Right lung (tissue), 2 donors: ENCODE measurements at regions not wholly inside any gene's neighbourhood (a gene's known extent, or its start where the extent isn't known, plus 50 kb on each side); places are given as distances from the start of the nearest gene placed in this dataset.

Source experiments
- DNase-seq, 2 donors: peaks; one replicate each; pipeline ENCODE4 v3.0.0-alpha.2; 2013

- DNase-seq: no peak
Observed at GRCh38 chr2:78264130-78264529, 742.0 kb upstream of the LRRTM4 start.

GRCh38 chr2:78281164-78281563, 744.3 kb upstream of the REG3G start:
- DNase-seq: no peak

DNA sequence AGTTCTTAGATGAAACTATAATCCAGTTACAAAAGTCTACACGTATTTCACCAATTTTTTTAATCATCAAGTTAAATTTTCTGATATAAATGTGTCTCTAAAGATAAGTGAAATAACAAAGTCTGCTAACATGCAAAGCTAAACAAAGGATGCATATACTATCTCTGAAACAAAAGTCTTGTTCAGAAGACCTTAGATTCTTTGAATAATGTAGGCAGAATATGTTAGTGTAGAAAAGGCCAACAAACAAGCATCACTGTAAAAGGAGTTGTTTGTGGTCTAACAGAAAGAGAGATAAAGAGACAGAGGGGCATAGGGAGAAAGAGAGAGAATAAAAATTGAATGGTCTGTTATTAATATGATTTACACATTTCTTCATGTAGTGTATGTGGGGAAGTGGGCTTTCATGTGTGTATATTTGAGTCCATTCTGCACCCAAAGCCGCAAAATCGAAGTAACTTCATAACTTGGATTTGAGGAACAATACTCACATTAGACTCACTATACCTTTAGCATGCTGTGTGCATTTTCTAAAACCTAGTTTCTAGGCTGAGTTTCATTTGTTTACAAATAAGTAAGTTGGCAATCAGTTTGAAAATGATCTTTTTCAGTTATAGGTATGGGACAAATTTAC, 734.8 kb upstream of the REG3G start:
- DNase-seq: no peak

GRCh38 chr2:78293768-78294167, 731.7 kb upstream of the REG3G start:
- DNase-seq: no peak

DNA sequence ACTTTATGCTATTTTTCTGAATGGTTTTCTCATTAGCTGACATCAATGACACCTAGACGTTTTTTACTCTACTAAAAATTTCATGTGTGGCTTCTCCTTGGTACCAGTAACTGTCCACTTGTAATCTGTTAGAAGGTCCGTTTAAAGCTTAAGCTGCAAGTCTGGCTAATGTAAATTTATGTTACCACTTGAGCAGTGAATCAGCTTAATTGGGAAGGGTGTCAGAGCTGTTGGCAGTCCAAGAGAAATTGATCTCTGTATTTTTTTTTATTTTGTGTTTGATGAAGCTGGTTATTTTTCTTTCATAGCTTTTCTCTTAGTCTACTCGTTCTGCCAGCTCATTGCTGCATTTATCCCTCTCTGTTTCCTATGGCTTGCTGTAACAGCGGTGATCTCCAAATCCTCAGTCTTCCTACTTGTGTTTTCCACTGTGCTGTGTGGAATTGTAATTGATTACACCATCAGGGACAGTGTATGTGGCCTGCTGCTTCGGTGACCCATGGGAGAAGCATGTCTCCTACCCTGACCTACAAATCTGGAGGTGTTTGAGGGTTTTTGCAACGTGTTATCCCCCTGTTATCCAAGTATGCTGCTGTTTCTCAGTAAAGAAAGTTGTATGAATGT, 724.2 kb upstream of the REG3G start:
- no peak for DNase-seq

DNA sequence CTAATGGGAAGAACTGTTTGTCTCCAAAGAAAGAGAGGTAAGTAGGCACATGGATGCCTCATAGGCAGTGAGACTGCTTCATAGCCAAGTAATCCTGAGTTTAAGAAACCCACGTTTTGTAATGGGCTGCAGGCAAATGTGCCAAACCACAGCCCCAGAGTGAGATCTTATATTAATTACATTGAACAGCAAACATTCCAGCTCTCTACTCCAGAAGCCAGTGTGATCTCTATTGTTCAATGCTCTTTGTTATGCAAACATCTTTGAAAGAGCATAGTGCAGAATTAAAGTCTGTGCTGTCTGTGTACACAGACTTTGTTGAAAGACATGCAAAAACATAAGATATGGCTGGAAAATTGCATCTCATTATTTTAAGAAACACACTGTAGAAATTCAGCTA, 720.8 kb upstream of the REG3G start:
- no peak for DNase-seq

DNA sequence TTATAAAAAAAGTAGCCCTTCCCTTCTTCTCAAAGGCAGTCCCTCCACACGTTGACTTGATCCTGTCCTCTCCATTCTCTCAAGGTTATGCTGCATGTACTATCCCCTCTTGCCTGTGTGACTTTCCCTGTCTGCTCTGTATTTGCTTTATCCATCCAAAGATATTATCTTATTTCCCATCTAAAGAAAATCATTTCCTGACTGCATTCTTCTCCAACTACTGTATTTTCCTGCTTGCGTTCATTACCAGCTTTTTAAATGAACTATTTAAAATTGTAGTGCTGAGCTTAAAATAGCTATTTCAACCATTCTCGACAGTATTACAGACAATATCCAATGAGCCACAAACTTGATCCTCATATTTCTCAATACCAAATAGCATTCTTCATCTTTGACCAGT, 716.0 kb upstream of the REG3G start:
- DNase-seq: no peak

DNA sequence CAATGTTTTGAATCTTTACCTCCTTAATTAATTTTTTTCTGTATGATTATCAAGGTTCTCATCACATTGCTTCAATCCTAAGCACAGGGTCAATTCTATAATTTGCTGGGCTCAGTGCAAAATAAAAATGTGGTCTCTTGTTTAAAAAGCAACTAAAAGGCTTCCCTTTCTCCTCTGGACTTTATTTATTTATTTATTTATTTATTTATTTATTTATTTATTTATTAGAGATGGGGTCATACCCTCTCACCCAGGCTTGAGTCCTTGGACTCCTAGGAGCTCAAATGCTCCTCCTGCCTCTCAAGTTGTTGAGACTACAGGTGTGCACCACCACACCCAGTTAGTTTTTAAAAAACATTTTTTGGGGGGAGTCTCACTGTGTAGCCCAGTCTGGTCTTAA, 710.1 kb upstream of the REG3G start:
- no peak for DNase-seq

- no peak for DNase-seq
Observed at GRCh38 chr2:78318275-78318674, 707.2 kb upstream of the REG3G start.

GRCh38 chr2:78330193-78330592, 695.3 kb upstream of the REG3G start:
- no peak for DNase-seq

DNA sequence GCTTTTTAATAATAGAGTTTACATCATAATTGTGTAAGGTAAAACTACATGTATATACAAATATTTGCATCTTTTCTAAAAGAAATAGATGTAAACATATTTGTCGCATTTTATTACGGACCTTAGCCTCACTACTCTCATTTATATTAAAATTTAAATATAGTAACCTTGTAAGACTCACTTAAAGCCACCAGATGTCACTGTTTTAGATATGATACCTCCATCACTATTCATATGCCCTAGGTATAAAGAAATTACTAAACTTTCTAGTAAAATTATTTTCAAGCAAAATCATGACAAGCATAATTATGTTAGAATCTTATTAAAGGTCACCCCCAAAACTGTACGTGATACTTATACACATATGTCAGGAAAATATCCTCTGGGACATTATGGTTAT, 674.3 kb upstream of the REG3G start:
- DNase-seq: no peak

GRCh38 chr2:78353168-78353567, 672.3 kb upstream of the REG3G start:
- DNase-seq: no peak

GRCh38 chr2:78355967-78356366, 669.5 kb upstream of the REG3G start:
- DNase-seq: no peak

DNA sequence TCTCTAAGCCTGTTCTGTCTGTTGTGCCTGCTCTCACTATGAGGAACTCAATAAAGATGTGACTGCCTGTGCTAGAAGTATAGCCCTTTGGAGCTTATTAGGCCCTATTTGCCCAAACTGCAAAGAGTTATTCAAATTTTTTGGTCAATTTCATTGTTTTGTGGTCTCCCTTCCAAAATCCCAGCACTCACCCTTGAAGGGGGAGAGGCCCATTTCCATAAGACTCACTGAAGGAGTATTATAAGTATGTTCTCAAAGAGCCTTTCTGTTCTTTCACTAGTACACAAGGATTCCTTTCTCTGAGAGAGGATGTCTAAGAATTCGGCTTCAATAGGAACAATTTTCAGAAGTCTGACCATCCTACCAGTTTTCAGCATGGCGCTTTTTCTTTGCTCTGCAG, 641.9 kb upstream of the REG3G start:
- DNase-seq: no peak

DNA sequence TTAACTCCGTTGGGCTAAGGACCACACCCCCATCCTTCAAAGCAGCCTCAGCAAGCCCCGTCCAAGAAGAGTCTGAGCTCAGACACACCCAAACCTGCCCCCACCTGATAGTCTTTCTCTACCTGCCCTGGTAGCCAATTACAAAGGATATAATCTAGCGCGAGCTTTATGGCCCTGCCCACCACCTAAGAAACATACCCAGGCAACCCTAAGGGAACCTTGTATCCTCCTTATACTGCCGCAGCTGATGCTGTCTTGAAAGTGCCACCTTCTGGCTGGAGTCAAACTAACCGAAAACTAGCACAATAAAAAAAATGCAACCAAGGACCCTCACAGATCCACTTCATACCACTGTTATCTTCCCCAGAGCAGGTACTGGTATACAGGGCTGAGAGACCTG, 628.3 kb upstream of the REG3G start:
- no peak for DNase-seq

DNA sequence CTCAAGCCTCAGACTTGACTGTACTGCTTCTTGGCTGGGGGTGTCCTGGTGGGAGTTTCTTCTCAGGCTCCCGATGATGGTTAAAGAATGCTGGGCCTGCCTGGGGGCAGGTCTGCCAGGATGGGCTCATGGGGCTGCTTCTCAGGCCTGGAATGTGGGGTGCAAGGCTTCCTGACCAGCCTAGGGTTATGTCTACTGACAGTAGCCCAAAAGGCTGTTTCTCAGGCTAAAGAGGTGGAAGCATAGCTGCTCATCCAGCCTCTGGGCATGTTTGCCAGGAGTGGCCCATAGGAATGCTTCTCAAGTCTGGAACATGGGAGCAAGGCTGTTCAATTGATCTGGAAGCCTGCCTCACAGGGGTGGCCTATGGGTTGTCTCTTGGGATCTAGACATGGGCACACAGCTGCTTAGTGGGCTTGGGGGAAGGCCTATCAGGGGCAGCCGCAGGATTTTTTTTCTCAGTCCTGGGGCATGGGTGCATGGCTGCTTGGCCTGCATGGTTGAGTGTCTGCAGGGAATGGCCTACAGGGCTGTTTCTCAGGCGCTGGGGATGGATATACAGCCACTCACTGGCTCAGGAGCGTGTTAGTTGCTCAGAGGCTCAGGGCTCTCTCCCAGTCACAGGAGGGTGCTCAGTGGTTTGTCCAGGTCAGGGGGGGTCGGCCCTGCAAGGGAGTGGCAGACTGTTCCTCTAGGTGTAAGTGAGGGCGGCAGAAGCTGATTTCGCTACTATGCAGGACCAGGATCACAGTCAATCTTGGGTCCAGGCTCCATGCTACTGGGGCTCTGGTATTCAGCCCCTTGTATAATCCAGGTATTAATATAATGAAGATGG, 617.3 kb upstream of the REG3G start:
- DNase-seq: no peak

GRCh38 chr2:78408795-78409118, 616.7 kb upstream of the REG3G start:
- DNase-seq: no peak

DNA sequence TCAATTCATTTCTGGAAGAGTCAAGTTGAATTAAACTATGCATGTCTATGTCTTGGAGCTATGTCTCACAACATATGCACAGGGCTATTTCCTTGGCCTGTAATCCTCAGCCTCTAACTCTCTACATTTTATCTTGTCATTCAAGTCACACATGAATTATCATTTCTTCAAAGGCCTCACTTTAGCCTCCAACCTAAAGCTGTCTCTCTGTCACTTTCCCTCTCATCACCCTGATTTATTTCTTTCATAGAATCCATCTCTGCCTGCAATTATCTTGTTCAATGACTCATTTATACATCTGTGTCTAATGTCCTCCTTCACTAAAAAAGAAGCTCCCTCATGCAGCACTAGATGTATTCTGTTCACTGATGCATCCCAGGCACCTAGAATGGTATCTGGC, 614.2 kb upstream of the REG3G start:
- no peak for DNase-seq

DNA sequence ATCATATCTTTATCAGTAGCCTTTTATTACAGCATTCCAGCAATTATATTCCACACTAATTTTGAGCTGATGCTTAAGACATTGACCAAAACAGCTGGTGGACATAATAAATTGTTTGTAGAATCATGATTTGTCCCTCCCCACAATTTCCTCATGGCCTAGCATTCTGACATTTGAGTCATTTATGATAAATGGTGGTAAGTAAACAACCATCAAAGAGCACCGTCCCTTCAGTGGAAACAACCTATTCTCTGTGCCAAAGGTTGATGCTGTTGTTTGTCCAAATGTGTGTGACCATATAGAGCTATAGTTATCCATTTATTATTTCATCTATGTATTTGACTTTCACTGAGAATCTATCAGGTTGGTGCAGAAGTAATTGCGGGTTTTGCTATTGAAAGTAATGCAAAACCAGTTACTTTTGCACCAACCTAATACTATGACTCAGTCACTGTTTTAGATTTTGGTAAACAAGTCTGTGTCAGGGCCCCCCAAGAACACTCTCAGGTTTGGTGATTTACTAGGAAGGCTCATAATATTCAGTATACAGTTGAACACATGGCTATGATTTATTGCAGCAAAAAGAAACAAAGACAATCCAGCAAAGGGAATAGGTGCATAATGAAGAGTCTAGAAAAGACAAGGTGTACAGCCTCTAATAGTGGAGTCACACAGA, 608.7 kb upstream of the REG3G start:
- no peak for DNase-seq

DNA sequence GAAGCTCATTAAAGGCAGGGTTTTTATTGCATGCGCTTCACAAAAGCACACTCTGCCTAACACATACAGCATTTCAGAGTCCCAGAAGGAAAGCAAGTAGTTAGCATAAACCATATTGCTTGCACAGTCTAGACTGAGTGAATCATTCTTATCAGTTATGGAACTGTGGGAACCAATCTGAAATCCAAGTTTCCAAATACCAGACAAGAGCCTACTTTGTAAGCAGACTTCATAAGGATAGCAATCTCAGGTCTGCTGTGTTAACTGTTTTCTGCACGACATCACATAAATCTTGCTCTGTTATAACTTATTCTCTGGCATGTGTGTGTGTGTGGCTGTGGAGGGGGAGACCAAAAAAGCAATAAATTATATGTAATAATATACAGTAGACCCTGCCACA, 608.1 kb upstream of the REG3G start:
- DNase-seq: no peak

DNA sequence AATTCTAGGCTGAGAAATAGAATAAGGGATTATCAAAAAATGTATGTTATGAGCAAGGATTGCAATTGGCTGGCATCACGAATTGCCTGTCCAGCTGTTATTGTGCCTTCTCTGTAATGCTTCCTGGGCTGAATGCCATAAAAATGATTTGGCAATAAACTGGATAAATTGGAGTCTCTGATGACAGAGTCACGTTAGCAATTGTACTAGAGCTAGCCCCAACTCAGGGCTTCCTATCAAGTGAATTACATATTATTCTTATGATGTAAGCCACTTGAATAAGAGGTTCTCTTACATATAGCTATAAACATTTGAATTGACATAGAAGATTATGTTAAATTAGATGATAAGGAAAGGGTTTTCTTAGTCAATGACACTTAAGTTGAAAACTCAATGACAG, 607.5 kb upstream of the REG3G start:
- peak; percentile 35 to 38 for DNase-seq

DNA sequence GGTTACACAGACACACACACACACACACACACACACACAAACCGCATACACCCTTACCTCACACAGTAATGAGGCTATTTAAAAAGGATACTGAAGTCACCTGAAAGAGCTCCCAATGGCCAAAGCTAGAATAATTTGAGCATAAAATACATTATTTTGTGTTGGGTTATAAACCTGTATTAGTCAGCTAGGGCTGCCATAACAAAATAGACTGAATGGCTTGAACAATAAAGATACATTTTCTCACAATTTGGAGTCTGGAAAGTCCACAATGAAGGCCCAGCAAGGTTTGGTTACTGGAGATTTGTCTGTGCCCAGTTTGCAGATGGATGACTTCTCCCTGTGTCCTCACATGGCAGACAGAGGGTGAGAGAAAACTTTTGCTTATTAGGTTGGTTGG, 605.4 kb upstream of the REG3G start:
- no peak for DNase-seq

DNA sequence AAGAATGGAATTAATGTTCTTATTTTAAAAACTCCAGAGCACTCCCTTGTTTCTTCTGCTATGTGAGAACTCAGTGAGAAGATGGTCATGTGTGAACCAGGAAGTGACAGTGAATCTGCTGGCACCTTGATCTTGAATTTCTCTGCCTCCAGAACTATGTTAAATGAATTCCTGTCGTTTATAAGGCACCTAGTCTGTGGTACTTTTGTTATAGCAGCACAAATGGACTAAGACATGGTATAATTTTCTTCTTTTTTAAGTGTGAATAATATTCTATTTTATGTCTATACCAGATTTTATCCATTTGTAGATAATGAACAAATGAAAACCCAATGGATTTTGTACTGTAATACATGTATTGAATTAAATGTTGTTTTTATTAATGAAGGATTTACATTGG, 601.9 kb upstream of the REG3G start:
- no peak for DNase-seq
